SKM-1 treated with dmso at 0.1 percent for 144 hours (cell line): ENCODE measurements at regions not wholly inside any gene's neighbourhood (a gene's known extent, or its start where the extent isn't known, plus 50 kb on each side); places are given as distances from the start of the nearest gene placed in this dataset.
A peak's percentile ranks its signal among the peaks of the same experiment; 100 is the strongest.

ENCODE experiments used
- DNase-seq: peaks from one replicate; lab custom pipeline; 2025; ENCODE audit not compliant: unreplicated experiment; lab: John Stamatoyannopoulos, UW

DNA sequence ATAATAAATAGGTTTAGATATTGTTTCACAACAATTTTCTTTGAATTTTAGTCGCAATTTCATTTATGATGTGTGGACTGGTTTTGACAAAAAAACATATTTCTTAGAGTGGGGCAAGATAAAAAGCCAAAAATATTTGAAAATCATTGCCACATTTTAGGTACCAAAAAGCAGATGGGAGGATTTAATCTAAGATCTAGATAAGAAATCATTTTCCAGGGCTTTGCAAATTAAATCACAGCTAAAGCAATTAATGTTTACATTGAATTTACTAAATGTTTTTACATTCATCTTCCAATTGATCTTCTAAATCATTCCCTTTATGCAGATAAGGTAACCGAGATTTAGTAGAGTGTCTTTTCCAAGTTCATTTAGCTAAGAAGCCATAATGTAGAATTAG, 1386.0 kb upstream of the TENM4 start:
- no peak for DNase-seq

DNA sequence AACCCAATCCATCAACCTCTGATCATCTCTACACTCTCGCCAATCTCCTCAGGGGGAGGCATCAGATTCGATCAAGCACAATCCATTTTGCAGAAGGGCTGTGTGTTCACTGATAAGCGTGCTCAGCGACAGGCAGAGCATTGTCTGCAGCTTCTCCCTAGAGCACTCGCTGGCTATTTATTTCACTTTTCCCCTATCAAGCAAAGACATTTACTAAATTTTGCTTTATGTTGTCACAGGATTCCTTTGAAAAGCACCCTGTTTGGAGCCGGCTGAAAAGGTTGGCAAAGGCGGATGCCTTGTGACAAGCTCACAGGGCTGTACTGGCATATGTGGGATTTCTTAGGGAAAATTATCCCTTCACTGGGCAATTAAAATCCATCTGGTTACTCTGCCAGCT, 1381.5 kb upstream of the TENM4 start:
- DNase-seq, result no peak

DNA sequence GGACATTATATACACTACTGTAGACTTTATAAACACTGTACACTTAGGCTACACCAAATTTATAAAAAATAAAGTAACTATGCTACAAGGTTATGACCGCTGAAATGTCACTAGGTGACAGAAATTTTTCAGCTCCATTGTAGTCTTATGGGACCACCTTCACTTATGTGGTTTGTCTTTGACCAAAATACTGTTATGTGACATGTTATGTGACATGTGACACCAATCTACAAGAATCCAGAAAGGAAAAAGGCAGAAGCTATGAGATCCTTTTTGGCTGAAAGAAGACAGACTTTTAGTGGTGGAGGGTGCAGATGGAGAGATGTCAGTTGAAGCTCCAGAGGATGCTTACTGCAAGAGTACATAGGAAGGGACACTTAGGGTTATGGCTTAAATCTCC, 1378.4 kb upstream of the TENM4 start:
- DNase-seq, result no peak

DNA sequence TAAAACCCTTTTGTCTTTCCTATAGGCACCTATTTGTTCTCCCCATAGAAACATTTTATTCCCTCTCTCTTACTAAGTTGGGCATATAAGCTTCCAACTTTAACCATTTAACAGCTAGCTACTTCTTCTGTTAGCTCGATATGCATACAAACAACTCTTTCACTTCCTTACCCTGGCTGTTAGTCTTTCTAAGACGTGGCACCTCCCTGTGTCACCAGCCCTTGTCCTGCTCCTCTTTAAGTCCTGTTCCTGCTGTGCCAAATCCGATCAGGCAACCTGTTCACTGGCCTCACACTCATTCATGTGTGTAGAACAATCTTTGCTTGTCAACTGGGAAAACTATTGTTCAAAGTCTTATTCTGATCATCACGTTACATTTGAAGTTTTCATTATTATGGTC, 1376.1 kb upstream of the TENM4 start:
- no peak for DNase-seq

DNA sequence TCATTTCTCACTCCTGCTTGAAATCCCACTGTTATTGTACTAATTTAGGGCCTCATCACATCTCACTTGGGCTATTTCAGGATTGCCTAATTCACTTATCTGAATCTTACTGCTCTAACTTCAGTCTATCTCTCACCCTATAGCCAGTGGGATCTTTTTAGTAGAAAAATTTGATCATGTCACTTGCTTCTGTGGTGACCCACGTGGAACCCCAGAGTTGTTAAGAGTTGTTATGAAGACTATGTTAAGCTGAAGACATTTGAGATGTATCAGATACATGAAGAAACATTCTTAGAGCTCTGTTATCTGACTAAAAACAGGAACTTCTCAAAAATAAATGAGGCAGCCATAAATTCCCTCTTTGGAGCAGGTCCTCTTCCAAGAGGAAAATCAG, 1375.6 kb upstream of the TENM4 start:
- DNase-seq, result no peak

DNA sequence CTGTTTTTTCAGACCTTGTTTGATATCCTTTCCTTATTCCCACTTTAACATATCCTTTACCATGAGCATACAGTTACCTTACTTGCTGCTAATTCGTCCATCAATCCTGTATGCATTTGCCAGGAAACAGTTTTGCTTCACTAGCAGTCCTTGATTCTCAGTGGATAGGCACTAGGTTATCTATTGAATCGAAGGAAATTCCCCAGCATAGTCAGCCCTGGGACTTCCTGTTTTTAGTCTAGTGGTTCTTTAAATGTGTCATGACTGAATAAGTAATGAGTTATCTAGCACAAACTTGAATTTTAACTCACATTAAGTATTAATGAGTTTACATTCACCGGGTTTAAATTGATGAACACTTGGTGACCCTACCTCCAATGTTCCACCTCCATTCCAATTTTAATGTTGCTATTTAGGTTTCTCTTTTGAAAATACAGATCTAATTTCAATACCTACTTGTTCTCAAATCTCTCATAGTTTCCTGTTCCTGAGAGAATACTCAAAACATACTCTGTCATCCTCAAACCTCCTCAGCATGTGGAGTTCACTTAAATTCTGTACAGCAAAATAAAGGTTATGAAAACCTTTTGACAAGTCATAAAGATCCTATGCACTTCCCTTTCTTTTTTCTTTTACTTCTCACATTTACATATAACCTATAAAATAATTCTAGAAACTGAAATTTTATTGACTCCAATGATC, 1375.1 kb upstream of the TENM4 start:
- peak; percentile 29 for DNase-seq

DNA sequence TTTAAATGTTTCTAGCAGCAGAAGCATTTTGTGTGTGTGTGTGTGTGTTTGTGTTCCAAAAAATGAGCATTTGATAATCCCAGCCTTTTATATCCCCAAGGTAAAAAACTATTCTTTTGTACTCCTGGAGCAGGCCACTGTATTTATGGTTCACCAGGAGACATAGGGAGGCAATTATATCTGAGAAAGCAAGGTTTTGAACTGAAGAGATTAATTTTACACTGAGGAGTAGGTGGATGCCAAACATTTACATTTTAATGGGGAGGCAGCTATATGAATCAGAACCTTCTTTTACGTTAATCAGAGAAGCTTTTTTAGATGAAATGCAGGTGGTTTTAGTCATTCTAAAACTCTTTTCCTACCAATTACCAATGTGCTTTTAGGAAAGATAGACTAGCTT, 1374.0 kb upstream of the TENM4 start:
- no peak for DNase-seq

DNA sequence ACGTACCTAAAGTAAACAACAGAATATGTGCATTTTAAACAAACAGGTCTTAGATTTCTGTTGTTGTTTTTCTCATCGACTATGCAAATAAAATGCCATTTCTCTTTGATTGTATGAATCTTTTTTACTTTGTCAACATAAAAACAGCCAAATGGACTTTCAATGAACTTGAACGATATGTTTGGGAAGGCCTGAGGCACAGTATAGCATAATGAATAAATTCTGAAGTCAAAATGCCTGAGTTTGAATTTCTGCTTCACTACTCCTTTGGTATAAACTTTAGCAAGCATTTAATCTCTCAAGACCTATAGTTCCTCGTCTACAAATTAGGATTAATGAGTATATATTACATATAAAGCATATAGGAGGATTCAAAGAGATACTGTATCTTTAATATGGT, 1369.9 kb upstream of the TENM4 start:
- DNase-seq, result no peak

DNA sequence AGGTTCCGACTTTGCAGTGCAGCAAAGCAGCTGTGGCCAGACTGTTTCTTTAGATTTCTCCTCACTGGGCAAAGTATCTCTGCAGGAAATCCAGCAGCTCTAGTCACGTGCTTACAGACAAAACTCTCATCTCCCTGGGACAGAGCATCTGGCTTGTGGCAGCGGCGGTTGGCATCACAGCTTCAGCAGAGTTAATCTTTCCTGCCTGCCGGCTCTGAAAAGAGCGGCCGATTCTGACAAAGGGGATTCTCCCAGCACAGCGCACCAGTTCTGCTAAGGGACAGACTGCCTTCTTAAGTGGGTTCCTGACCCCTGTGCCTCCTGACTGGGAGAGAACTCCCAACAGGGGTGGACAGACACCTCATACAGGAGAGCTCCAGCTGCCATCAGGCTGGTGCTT, 1357.3 kb upstream of the TENM4 start:
- DNase-seq, result no peak

DNA sequence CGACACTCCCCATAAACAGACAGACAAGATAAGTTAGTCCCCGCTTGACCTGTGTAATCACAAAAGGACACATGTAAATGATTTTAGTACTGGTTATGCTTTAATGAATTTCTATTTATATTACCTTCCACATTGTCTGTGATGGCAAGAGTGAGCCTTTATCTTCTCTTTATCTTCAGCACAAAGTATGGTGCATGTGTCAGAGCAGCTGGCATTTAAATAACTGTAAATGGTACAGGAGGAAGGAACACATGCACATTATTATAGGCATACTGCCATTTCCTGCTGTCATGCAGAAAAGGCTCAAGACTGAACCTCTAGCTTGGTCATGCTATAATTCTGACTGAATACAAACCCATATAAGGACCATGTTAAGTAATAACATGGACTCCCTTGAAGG, 1342.7 kb upstream of the TENM4 start:
- no peak for DNase-seq

DNA sequence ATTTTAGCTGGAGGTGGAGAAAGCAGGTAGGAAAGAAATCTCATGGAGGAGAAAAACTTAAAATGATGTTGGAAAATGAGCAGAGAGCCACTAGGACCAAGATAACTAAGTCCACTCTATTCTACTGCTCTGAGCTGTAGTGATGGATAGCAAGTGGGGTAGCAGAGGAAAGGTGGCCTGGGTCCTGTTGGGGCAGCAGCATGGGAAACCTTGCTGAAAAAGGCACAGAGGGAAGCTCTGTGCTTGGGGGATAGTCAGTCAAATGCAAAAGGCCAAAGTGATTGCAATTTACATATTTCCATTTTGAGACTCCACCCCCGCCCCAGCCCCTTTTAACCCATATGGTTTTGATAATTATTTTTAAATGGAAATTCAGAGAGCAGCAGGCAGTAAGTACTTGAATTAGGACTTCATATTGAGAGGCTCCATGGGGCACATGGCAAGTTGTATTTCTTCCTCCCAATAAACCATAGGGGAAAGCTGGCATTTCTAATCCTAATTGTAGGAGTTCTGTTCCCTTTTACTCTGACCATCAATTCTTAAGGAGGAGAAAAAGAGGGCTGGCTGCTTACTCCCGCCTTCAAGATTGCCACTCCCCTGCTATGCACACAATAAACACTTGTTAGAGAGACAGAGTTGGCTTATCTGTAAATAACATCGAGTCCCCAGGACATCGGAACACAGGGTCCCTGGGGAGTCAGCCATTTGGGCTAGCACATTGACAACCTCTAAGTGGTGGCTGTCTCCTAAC, 1341.5 kb upstream of the TENM4 start:
- DNase-seq, result no peak

DNA sequence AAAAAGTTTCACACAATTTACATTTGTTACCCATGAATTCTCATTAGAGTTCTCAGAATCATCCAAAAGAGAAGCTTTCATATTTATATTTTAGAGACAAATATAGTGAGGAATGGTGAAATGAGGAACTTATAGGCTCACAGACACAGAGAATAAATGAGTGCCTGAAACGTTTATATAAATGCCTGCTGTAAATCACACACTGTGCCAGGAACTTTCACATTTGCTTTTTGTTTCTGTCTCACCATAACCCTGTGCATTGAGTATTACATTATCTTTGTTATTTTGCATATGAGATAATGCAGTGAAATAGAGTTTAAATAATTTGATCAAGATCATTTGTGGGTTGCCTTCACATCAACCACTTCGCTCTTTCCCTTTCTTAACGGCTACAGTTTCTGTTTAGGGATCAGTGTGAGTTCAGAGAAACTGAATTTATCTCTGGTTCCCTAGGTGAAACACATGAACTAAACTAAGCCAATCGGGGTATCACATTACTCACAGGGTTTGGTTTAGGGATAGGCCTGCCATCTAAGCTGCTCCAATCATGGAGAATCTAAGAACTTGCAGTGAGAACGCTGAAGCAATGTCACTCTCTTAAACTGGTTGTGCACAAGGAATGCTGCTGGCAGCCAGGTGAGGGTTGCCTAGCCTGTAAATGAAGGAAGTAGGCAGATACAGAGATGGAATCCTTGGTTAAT, 1339.2 kb upstream of the TENM4 start:
- DNase-seq, result no peak

DNA sequence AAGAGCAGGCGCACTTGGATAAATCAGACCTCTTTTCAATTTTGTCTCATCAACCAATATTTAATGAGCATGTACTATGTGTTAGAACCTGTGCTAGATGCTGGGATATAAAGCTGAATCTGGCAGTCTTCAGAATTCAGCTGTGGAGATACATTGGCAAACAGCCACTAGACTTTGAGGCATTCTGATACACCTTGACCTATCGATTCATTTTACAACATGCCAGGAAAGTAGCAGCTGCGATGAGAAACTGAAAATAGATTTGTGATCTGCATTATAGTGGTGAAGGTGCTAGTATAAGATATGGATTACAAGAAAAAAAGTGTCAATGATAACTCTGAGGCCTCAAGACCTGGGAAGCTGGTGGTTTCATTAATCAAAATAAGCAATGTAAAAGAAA, 1338.1 kb upstream of the TENM4 start:
- no peak for DNase-seq

DNA sequence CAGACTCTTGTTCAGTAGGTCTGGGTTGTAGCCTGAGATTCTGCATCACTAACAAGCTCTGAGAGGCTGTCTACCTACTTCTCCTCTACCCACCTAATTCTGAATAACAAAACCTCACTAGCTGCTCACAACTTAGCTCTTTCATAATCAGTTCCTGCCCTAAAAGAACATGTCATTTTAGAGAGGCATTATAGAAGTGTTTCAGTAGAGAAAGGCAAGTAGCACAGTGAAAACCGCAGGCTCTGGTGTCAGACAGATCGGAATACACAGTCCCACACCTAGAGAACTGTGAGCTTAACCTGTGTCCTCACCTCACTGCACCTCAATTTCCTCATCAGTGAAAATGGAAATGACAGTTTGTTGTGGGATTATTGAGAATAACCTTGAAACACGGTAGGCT, 1337.6 kb upstream of the TENM4 start:
- DNase-seq, result no peak

DNA sequence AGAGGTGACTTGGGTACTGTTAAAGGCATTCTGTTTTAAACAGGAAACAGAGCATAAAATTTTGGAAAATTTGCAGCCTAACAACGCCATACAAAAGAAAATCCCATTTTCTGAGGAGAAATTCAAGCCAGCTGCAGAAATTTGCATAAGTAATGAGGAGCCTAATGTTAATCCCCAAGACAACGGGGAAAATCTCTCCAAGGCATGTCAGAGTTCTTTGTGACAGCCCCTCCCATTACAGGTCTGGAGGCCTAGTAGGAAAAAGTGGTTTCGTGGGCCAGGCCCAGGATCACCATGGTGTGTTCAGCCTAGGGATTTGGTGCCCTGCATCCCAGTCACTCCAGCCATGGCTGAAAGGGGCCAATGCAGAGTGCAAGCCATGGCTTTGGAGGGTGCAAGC, 1333.1 kb upstream of the TENM4 start:
- DNase-seq, result no peak

DNA sequence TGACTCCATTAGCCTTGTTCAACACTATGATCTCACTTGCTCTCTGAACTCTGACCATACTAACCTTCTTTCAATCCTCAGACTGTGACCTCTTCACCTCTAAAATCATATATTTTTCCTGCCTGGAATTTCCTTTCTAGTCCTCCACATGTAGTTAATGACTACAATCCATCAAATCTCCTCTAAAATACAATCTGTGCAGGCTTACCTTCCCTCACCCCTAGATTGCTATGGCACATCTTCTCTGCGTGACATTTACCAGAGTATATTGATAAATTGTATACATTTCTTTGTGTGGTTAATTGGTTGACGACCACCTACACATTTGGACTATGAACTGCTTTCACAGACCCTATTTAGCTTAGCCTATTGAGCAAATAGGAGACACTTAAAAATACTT, 1330.2 kb upstream of the TENM4 start:
- no peak for DNase-seq

DNA sequence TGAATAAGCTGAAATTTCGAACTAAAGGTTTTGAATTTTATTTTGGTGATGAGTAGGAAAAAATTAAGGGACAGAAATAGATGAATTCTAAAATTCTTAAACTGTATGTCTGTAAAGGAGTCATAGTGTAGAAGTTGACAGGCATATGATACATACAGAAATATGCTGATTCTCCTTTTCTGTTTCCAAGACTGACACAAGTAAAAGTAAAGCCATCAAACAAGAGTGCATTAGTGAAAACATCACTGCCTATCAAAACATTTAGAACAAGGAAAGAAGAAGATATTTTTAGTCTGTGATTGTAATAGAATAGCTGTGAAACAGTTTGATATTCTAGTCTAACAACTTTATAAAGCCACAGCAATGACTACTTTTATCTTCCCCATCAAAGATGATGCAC, 1318.0 kb upstream of the TENM4 start:
- DNase-seq, result no peak

DNA sequence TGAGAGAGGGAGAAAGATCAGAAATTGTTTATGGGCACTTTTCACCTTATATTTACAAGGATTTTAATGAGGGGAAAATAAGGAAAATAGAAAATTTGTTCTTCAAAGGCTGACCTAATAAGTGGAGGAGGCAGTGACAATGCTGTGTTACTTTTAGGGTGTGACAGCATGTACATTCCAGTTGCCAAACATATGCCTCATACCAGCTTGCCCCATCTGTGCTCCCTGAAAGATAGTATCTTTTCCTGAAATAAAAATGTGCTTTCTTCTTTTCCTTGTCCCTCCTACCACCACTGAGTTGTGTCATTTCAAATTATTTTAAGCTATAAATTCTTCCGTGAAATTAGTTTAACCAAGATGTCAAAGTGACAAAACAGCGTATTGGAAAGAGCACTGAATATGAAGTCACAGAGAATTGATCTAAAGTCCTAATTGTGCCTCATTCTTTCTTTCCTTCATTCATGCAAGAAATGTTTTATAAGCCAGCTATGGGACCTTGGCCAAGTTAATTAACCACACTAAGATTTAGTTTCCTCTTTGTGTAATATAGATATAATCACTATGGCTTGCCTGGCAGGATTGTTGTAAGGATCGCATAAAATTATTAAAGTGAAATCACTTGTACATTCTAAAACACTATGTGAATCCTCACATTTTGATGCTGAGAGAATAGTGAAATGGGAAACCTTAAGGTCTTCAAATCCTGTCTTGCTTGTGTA, 1307.5 kb upstream of the TENM4 start:
- no peak for DNase-seq

DNA sequence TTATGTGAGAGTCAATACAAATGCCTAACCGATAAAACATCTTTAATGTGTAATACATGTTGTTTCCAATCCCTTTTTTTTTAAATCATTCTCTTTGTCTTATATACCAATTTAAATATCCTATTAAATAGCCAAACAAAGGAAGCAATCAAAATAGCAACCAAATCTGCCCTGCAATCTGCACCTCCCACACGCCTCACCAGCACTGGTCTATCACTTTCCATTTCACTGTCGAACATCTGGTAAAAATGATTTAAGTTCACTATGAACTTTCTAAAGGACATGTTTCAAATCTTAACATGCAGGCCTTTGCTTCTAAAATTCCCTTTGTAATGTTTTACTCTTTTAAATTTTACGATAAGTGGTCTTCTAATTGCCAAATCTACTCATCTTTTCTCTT, 1305.5 kb upstream of the TENM4 start:
- no peak for DNase-seq

DNA sequence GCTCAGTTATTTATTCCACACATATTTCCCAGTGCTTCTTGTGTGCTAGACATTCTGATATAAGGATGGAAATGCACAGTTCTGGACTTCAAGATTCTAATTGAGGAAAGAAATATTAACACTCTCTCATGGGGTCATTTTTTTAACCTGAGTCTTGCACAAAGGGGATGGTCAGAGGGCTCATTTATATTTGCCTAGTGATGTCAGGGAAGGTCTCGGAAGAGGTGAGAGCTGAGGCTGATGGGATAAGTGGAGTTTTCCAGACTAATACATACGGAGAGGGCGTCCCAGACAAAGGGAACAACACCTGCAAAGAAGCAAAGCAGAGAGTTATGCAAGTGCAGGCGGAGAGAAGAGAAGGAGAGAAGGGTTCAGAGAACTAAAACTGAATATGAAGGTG, 1304.6 kb upstream of the TENM4 start:
- DNase-seq, result no peak

DNA sequence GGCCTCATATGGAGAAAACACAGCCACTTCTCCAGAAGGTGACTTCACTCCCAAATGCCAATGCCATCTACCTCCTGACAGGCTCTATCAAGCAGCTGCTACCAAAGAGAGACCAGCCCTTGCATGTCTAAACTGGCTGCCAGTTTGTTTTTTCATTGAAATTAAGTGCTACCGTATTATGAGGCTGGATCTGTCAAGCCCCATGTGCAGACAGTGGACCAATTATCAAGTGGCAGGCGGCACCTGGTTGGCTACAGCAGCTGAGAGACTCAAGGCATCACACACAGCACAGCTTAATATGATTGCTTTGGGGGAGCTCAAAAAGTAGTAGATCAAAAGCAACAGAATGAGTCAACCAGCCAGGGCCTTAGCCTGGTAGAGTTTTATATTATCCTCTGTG, 1293.0 kb upstream of the TENM4 start:
- DNase-seq, result no peak

DNA sequence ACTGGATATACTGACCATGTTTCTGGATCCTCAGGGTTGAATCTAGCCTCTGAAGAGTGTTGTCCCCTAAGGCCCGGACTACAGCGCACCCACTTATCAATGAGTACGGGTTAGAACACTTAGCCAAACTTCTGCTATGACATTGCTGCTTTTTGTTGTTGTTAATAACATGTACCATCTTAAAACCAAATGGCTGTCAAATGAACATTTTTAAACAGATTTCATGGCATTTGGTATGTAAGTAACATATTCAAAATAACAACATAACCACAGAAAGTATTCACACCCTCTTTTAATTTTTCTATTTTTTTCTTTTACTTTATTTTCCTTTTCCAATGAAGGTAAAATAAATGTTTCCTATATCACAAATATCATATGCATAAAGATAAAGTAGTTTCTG, 1292.5 kb upstream of the TENM4 start:
- DNase-seq, result no peak
